GM12878 (cell line): ENCODE measurements at regions not wholly inside any gene's neighbourhood (a gene's known extent, or its start where the extent isn't known, plus 50 kb on each side); places are given as distances from the start of the nearest gene placed in this dataset.
A peak's percentile ranks its signal among the peaks of the same experiment; 100 is the strongest.

Source experiments
- CHD1 ChIP-seq: IDR thresholded peaks from 2 replicates; pipeline ENCODE4 v1.6.1; 2012; ENCODE audit warnings: low read depth, low read length, improper control_type of control experiment
- CREB1 ChIP-seq: IDR thresholded peaks from 2 replicates; pipeline ENCODE4 v1.6.1; 2012; ENCODE audit warnings: low read depth, mild to moderate bottlenecking, inconsistent platforms
- EED ChIP-seq: sonication (generic); IDR thresholded peaks from 2 replicates; pipeline ENCODE4 v1.6.1; 2016; ENCODE audit warnings: antibody characterized with exemption, low read depth
- EP300 ChIP-seq, 2 experiments: fragments of 150-350 bp in 1 of 2; IDR thresholded peaks; 2 replicates each; pipeline ENCODE4 v1.6.1; 2011 to 2012; ENCODE audit warnings: low read depth in 2 of 2, low read length in 2 of 2, borderline replicate concordance in 1 of 2, improper control_type of control experiment in 1 of 2, inconsistent platforms in 1 of 2; ENCODE audit not compliant: control insufficient read depth in 1 of 2
- HCFC1 ChIP-seq: fragments of 150-350 bp; IDR thresholded peaks from 2 replicates; pipeline ENCODE4 v1.6.1; 2014; ENCODE audit warnings: low read length
- HDAC2 ChIP-seq: fragments of 200-600 bp; sonication (generic); IDR thresholded peaks from 2 replicates; pipeline ENCODE4 v1.6.1; 2017
- IKZF1 ChIP-seq: fragments of 450-650 bp; conservative IDR thresholded peaks from 2 replicates; pipeline ENCODE4 v1.6.1; 2017; ENCODE audit warnings: antibody characterized with exemption, mild to moderate bottlenecking
- IKZF2 ChIP-seq, 2 experiments: fragments of 450-650 bp; IDR thresholded peaks; 2 replicates each; pipeline ENCODE4 v1.6.1; 2017; ENCODE audit warnings: mild to moderate bottlenecking in 2 of 2, moderate library complexity in 2 of 2
- IRF4 ChIP-seq: IDR thresholded peaks from 2 replicates; pipeline ENCODE4 v1.6.1; 2011; ENCODE audit warnings: low read depth, low read length
- JUNB ChIP-seq: IDR thresholded peaks from 2 replicates; pipeline ENCODE4 v1.6.1; 2016; ENCODE audit warnings: antibody characterized with exemption, mild to moderate bottlenecking
- KAT2A ChIP-seq: conservative IDR thresholded peaks from 2 replicates; pipeline ENCODE4 v1.6.1; 2011; ENCODE audit warnings: low read depth, low read length; ENCODE audit not compliant: control insufficient read depth
- MEF2B ChIP-seq: fragments of 450-650 bp; IDR thresholded peaks from 2 replicates; pipeline ENCODE4 v1.6.1; 2018; ENCODE audit warnings: mild to moderate bottlenecking, moderate library complexity; ENCODE audit not compliant: partially characterized antibody, poor library complexity, severe bottlenecking
- NBN ChIP-seq: fragments of 450-650 bp; IDR thresholded peaks from 2 replicates; pipeline ENCODE4 v1.6.1; 2016
- NFXL1 ChIP-seq: fragments of 450-650 bp; IDR thresholded peaks from 2 replicates; pipeline ENCODE4 v1.6.1; 2017; ENCODE audit warnings: antibody characterized with exemption, mild to moderate bottlenecking, borderline replicate concordance
- NR2F1 ChIP-seq: fragments of 450-650 bp; conservative IDR thresholded peaks from 2 replicates; pipeline ENCODE4 v1.6.1; 2017; ENCODE audit warnings: mild to moderate bottlenecking
- POLR2AphosphoS5 ChIP-seq: IDR thresholded peaks from 2 replicates; pipeline ENCODE4 v1.6.1; 2011; ENCODE audit warnings: mild to moderate bottlenecking, low read length, inconsistent platforms
- POU2F2 ChIP-seq: IDR thresholded peaks from 3 replicates; pipeline ENCODE4 v1.6.1; 2011; ENCODE audit warnings: low read depth, mild to moderate bottlenecking, low read length, borderline replicate concordance
- RB1 ChIP-seq: fragments of 450-650 bp; formaldehyde crosslinking; IDR thresholded peaks from 2 replicates; pipeline ENCODE4 v1.6.1; 2017; ENCODE audit warnings: mild to moderate bottlenecking, borderline replicate concordance
- SIN3A ChIP-seq: IDR thresholded peaks from 2 replicates; pipeline ENCODE4 v1.6.1; 2012; ENCODE audit warnings: low read depth, low read length, improper control_type of control experiment
- SIX5 ChIP-seq: IDR thresholded peaks from 2 replicates; pipeline ENCODE4 v1.6.1; 2011; ENCODE audit warnings: mild to moderate bottlenecking, low read depth, low read length, moderate library complexity; ENCODE audit not compliant: severe bottlenecking
- SMAD1 ChIP-seq: fragments of 450-650 bp; IDR thresholded peaks from 2 replicates; pipeline ENCODE4 v1.6.1; 2018; ENCODE audit warnings: mild to moderate bottlenecking, low read depth; ENCODE audit not compliant: partially characterized antibody
- SMAD5 ChIP-seq: IDR thresholded peaks from 2 replicates; pipeline ENCODE4 v1.6.1; 2016; ENCODE audit warnings: antibody characterized with exemption, low read depth
- STAT1 ChIP-seq: fragments of 450-650 bp; conservative IDR thresholded peaks from 2 replicates; pipeline ENCODE4 v1.6.1; 2014; ENCODE audit warnings: antibody characterized with exemption, mild to moderate bottlenecking
- SUZ12 ChIP-seq: fragments of 200-600 bp; sonication (generic); IDR thresholded peaks from one replicate; pipeline ENCODE4 v1.6.1; 2018; ENCODE audit warnings: antibody characterized with exemption, mild to moderate bottlenecking; ENCODE audit not compliant: unreplicated experiment
- YBX1 ChIP-seq: fragments of 450-650 bp; IDR thresholded peaks from 2 replicates; pipeline ENCODE4 v1.6.1; 2016; ENCODE audit warnings: antibody characterized with exemption
- ZNF217 ChIP-seq: fragments of 450-650 bp; IDR thresholded peaks from 2 replicates; pipeline ENCODE4 v1.6.1; 2017; ENCODE audit warnings: antibody characterized with exemption, mild to moderate bottlenecking
- ZNF384 ChIP-seq: IDR thresholded peaks from 2 replicates; pipeline ENCODE4 v1.6.1; 2012; ENCODE audit warnings: low read depth, mild to moderate bottlenecking, low read length, improper control_type of control experiment, borderline replicate concordance
- TF ChIP-seq, protein P1 (sequence below): fragments of 450-650 bp; formaldehyde crosslinking; IDR thresholded peaks from 2 replicates; pipeline ENCODE4 v1.4.0; 2020; ENCODE audit warnings: mild to moderate bottlenecking, moderate library complexity
- TF ChIP-seq, protein P2 (sequence below): IDR thresholded peaks from 2 replicates; pipeline ENCODE4 v1.6.1; 2011; ENCODE audit warnings: borderline replicate concordance, low read depth, mild to moderate bottlenecking, moderate library complexity, low read length; ENCODE audit not compliant: insufficient read depth, poor library complexity, severe bottlenecking

DNA sequence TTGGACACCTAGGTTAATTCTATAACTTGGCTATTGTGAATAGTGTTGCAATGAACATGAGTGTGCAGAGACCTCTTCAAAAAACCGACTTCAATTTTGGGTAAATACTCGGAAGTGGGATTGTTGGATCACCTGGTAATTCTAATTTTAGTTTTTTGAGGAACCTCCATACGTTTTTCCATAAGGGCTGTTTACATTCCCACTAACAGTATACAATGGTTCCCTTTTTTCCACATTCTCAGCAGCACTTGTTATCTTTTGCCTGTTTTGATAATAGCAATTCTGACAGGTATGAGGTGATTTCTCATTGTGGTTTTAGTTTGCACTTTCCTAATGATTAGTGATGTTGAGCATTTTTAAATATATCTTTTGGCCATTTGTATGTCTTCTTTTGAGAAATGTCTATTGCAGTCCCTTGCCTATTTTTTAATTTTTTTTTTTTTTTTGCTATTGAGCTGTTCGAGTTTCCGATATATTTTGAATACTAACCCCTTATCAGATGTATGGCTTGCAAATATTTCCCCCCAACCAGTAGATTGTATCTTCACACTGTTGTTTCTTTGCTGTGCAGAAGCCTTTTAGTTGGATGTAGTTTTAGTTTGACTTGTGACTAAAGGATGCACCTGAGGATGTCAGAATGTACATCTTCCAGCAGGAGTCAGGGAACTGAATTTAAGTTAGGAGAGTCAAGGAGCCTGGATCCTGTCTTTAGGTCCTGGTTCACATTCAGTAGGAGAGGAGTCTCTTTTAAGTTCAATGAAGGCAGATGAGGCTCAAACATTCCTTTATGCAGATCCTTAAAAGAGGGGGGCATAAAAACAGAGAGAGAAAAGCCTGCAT lies 120.0 kb downstream of the S1PR1 start (continued):
- TF ChIP-seq, protein P1, sequence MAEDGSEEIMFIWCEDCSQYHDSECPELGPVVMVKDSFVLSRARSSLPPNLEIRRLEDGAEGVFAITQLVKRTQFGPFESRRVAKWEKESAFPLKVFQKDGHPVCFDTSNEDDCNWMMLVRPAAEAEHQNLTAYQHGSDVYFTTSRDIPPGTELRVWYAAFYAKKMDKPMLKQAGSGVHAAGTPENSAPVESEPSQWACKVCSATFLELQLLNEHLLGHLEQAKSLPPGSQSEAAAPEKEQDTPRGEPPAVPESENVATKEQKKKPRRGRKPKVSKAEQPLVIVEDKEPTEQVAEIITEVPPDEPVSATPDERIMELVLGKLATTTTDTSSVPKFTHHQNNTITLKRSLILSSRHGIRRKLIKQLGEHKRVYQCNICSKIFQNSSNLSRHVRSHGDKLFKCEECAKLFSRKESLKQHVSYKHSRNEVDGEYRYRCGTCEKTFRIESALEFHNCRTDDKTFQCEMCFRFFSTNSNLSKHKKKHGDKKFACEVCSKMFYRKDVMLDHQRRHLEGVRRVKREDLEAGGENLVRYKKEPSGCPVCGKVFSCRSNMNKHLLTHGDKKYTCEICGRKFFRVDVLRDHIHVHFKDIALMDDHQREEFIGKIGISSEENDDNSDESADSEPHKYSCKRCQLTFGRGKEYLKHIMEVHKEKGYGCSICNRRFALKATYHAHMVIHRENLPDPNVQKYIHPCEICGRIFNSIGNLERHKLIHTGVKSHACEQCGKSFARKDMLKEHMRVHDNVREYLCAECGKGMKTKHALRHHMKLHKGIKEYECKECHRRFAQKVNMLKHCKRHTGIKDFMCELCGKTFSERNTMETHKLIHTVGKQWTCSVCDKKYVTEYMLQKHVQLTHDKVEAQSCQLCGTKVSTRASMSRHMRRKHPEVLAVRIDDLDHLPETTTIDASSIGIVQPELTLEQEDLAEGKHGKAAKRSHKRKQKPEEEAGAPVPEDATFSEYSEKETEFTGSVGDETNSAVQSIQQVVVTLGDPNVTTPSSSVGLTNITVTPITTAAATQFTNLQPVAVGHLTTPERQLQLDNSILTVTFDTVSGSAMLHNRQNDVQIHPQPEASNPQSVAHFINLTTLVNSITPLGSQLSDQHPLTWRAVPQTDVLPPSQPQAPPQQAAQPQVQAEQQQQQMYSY (CRISPR knock-in tag), result no peak
- TF ChIP-seq NBN (no peak), POLR2AphosphoS5 (no peak), EED (peak; percentile 31; the same call in 1 of the 2 replicates), RB1 (no peak), ZNF384 (no peak), YBX1 (0 out of 2 replicates have a peak, but pooled peaks have one; percentile 48), SMAD1 (no peak), SUZ12 (no peak), KAT2A (no peak), HDAC2 (no peak), SMAD5 (no peak), POU2F2 (no peak), NFXL1 (no peak), STAT1 (no peak), ZNF217 (no peak), EP300 (IDR thresholded peaks at IDR 0.05; ENCODE audit: borderline replicate concordance in 1 of 2, control insufficient read depth in 1 of 2, low read depth in 2 of 2, low read length in 2 of 2) (no peak), JUNB (peak; percentile 71), IRF4 (no peak), SIN3A (no peak), IKZF2 (IDR thresholded peaks at IDR 0.05) (peak; percentile 60 to 87), MEF2B (no peak), IKZF1 (peak; percentile 77), NR2F1 (no peak), SIX5 (no peak), CHD1 (no peak), HCFC1 (no peak), CREB1 (no peak)
- TF ChIP-seq, protein P2, sequence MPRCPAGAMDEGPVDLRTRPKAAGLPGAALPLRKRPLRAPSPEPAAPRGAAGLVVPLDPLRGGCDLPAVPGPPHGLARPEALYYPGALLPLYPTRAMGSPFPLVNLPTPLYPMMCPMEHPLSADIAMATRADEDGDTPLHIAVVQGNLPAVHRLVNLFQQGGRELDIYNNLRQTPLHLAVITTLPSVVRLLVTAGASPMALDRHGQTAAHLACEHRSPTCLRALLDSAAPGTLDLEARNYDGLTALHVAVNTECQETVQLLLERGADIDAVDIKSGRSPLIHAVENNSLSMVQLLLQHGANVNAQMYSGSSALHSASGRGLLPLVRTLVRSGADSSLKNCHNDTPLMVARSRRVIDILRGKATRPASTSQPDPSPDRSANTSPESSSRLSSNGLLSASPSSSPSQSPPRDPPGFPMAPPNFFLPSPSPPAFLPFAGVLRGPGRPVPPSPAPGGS, result no peak
